Nephron (organoid): ENCODE measurements at regions not wholly inside any gene's neighbourhood (a gene's known extent, or its start where the extent isn't known, plus 50 kb on each side); places are given as distances from the start of the nearest gene placed in this dataset.

ENCODE experiments used
- H3K27ac Mint-ChIP-seq, 3 experiments: 2 replicates each; pipeline ENCODE4 v1.8.0; 2020; ENCODE audit warnings: mixed read lengths in 3 of 3, mild to moderate bottlenecking in 2 of 3, moderate library complexity in 1 of 3
- H3K27me3 Mint-ChIP-seq: 2 replicates; pipeline ENCODE4 v1.8.0; 2021; ENCODE audit warnings: low read depth, mild to moderate bottlenecking, moderate library complexity, mixed read lengths
- H3K36me3 Mint-ChIP-seq: 2 replicates; pipeline ENCODE4 v1.8.0; 2020; ENCODE audit warnings: low read depth, mixed read lengths
- H3K4me1 Mint-ChIP-seq: 2 replicates; pipeline ENCODE4 v1.8.0; 2020; ENCODE audit warnings: mixed read lengths
- H3K4me3 Mint-ChIP-seq, 3 experiments: 2 replicates each; pipeline ENCODE4 v1.8.0; 2020; ENCODE audit warnings: mild to moderate bottlenecking in 3 of 3, mixed read lengths in 3 of 3, moderate library complexity in 2 of 3
- H3K9me3 Mint-ChIP-seq: 2 replicates; pipeline ENCODE4 v1.8.0; 2020; ENCODE audit warnings: mixed read lengths
- CTCF ChIP-seq, 3 experiments: fragments of 200-600 bp; sonication (generic); IDR thresholded peaks; one replicate each; pipeline ENCODE4 v1.5.0; 2021; ENCODE audit warnings: antibody characterized with exemption in 3 of 3; ENCODE audit not compliant: unreplicated experiment in 3 of 3

GRCh38 chr1:4010814-4011605, 110.9 kb upstream of the C1orf174 start:
- Mint-ChIP-seq H3K36me3 (no peaks in the 10 kb centered on the region), H3K9me3 (peaks cover 9% of the 10 kb centered on the region), H3K4me3 (no peak overlapping the region), H3K27ac (no peak overlapping the region), H3K4me1 (peaks cover 11% of the 10 kb centered on the region), H3K27me3 (peaks cover 40% of the 10 kb centered on the region)
- TF ChIP-seq CTCF (IDR thresholded peaks at IDR 0.05; ENCODE audit: unreplicated experiment in 3 of 3): no peak

- Mint-ChIP-seq H3K9me3 (no peaks in the 10 kb centered on the region), H3K27me3 (peaks cover 38% of the 10 kb centered on the region), H3K36me3 (no peaks in the 10 kb centered on the region), H3K4me3 (no peak overlapping the region), H3K27ac (no peak overlapping the region), H3K4me1 (peaks cover 4% of the 10 kb centered on the region)
- no peak for TF ChIP-seq CTCF (IDR thresholded peaks at IDR 0.05; ENCODE audit: unreplicated experiment in 3 of 3)
These were observed 116.5 kb upstream of the C1orf174 start for GRCh38 chr1:4016351-4017130.

GRCh38 chr1:4017636-4018365, 117.7 kb upstream of the C1orf174 start:
- Mint-ChIP-seq H3K27me3 (peaks cover 40% of the 10 kb centered on the region), H3K9me3 (no peaks in the 10 kb centered on the region), H3K36me3 (no peaks in the 10 kb centered on the region), H3K4me1 (peaks cover 4% of the 10 kb centered on the region), H3K4me3 (no peak overlapping the region), H3K27ac (no peak overlapping the region)
- no peak for TF ChIP-seq CTCF (IDR thresholded peaks at IDR 0.05; ENCODE audit: unreplicated experiment in 3 of 3)

- Mint-ChIP-seq H3K4me3 (no peak overlapping the region), H3K27me3 (peaks cover 37% of the 10 kb centered on the region), H3K9me3 (no peaks in the 10 kb centered on the region), H3K4me1 (peaks cover 4% of the 10 kb centered on the region), H3K36me3 (no peaks in the 10 kb centered on the region), H3K27ac (no peak overlapping the region)
- TF ChIP-seq CTCF (IDR thresholded peaks at IDR 0.05; ENCODE audit: unreplicated experiment in 3 of 3): no peak
These were observed 118.5 kb upstream of the C1orf174 start for GRCh38 chr1:4018466-4019146.

- no peak for TF ChIP-seq CTCF (IDR thresholded peaks at IDR 0.05; ENCODE audit: unreplicated experiment in 3 of 3)
These were observed 119.1 kb upstream of the C1orf174 start for GRCh38 chr1:4019147-4019521.

More at GRCh38 chr1:4019147-4019521, 119.1 kb upstream of the C1orf174 start:
- no peak overlapping the region for H3K4me3 Mint-ChIP-seq
- peaks cover 38% of the 10 kb centered on the region for H3K27me3 Mint-ChIP-seq
- H3K4me1 Mint-ChIP-seq: peaks cover 4% of the 10 kb centered on the region
- H3K36me3 Mint-ChIP-seq: no peaks in the 10 kb centered on the region
- H3K27ac Mint-ChIP-seq: no peak overlapping the region
- no peaks in the 10 kb centered on the region for H3K9me3 Mint-ChIP-seq
